ENCODE measurements at regions not wholly inside any gene's neighbourhood (a gene's known extent, or its start where the extent isn't known, plus 50 kb on each side); places are given as distances from the start of the nearest gene placed in this dataset.

- TF ChIP-seq KIAA2018 (CRISPR knock-in tag; IDR thresholded peaks at IDR 0.05; ENCODE audit: borderline replicate concordance): no peak
Observed at GRCh38 chrX:114462266-114462665, 121.6 kb upstream of the HTR2C start (continued).

DNA sequence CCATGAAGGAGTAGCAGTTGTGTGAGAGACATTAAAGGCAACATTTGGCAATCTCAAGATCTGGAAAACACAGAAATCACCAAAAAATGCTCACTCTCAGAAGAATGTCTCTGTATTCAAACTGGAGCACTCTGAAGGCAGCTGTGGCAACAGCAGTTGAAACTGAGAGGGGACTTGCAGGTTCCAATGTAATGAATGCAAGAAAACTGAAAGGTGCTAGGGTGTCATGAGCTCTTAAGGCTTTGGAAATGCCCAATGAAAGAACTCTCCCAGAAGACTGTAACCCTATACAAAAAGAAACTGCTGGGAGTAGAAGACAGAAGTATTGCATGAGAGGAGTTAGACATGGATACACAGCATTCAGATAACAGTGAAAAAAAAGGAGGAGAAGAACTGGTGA, 118.2 kb upstream of the HTR2C start:
- no peak for FAIRE-seq
- no TSS peak for BruUV-seq (replicated peaks)
- no peaks in the 10 kb centered on the region for H3K4me1 ChIP-seq (ENCODE audit: insufficient read depth, low read length)
- H3K27me3 ChIP-seq (ENCODE audit: control insufficient read depth in 1 of 2, insufficient read depth in 2 of 2, low read length in 2 of 2): no peaks in the 10 kb centered on the region
- no peaks in the 10 kb centered on the region for H4K20me1 ChIP-seq (ENCODE audit: insufficient read depth, low read length)
- no peak overlapping the region for H3K4me3 ChIP-seq (replicated peaks in 1 of 3; ENCODE audit: insufficient read depth in 1 of 3, low read depth in 2 of 3, low read length in 3 of 3)
- no peaks in the 10 kb centered on the region for H3K36me3 ChIP-seq (replicated peaks in 1 of 2; ENCODE audit: control insufficient read depth in 1 of 2, insufficient read depth in 2 of 2, low read length in 2 of 2)
- no peak overlapping the region for H3K9ac ChIP-seq (ENCODE audit: insufficient read depth, low read depth, low read length)
- H3K27ac ChIP-seq (ENCODE audit: extremely low read length, insufficient read depth, low read length): no peak overlapping the region
- no peak for ATAC-seq
- ChIA-PET POLR2A (no interaction called here), CTCF (ENCODE audit: low intra/inter-chr PET ratio, low total read pairs) (no interaction called here)
- DNase-seq (ENCODE audit: low spot score): no peak
- no peak overlapping the region for H3K4me2 ChIP-seq (ENCODE audit: low read depth, low read length)
- H3K9me3 ChIP-seq (ENCODE audit: low read length): no peaks in the 10 kb centered on the region
- in situ Hi-C loops (cut with HindIII; ENCODE audit: extremely low pct_ligation_motif_present, low pct_unique_long_range_greater_than_20kb) (no loop called here), intact Hi-C loops (cut with micrococcal nuclease; ENCODE audit: unreplicated experiment) (no loop called here)
- no peaks in the 10 kb centered on the region for H3K79me2 ChIP-seq (ENCODE audit: insufficient read depth, low read length)
- no peak overlapping the region for H2AFZ ChIP-seq (ENCODE audit: low read length)
- TF ChIP-seq ATF1 (CRISPR knock-in tag; IDR thresholded peaks at IDR 0.05): no peak
- TF ChIP-seq ATF5 (CRISPR knock-in tag; IDR thresholded peaks at IDR 0.05; ENCODE audit: low read depth): no peak
- TF ChIP-seq KLF12 (CRISPR knock-in tag; IDR thresholded peaks at IDR 0.05; ENCODE audit: borderline replicate concordance): no peak
- no peak for TF ChIP-seq ZEB1 (IDR thresholded peaks at IDR 0.05; ENCODE audit: insufficient replicate concordance, low read depth)
- no peak for TF ChIP-seq CREB1 (IDR thresholded peaks at IDR 0.05)
- TF ChIP-seq CREB1 (CRISPR knock-in tag; IDR thresholded peaks at IDR 0.05): no peak
- TF ChIP-seq ZNF530 (CRISPR knock-in tag; IDR thresholded peaks at IDR 0.05; ENCODE audit: low read depth): no peak
- TF ChIP-seq ZNF660 (CRISPR knock-in tag; IDR thresholded peaks at IDR 0.05; ENCODE audit: borderline replicate concordance, low read depth): no peak
- TF ChIP-seq ZNF543 (CRISPR knock-in tag; IDR thresholded peaks at IDR 0.05): no peak
- TF ChIP-seq JUNB (CRISPR knock-in tag; IDR thresholded peaks at IDR 0.05; ENCODE audit: borderline replicate concordance): no peak
- no peak for TF ChIP-seq ZNF768 (CRISPR knock-in tag; IDR thresholded peaks at IDR 0.05)
- TF ChIP-seq U2AF2 (IDR thresholded peaks at IDR 0.05; ENCODE audit: low read depth, low read length): no peak
- no peak for TF ChIP-seq NFYC (CRISPR knock-in tag; IDR thresholded peaks at IDR 0.05)
- TF ChIP-seq TEAD2 (CRISPR knock-in tag; IDR thresholded peaks at IDR 0.05): no peak
- no peak for TF ChIP-seq ZBTB21 (CRISPR knock-in tag; IDR thresholded peaks at IDR 0.05)
- no peak for TF ChIP-seq MTF1 (CRISPR knock-in tag; IDR thresholded peaks at IDR 0.05)
- TF ChIP-seq HHEX (CRISPR knock-in tag; IDR thresholded peaks at IDR 0.05): no peak

All from HepG2 (cell line).